Kidney (tissue), 13 donors: ENCODE measurements at regions not wholly inside any gene's neighbourhood (a gene's known extent, or its start where the extent isn't known, plus 50 kb on each side); places are given as distances from the start of the nearest gene placed in this dataset.

Source experiments
- DNase-seq, 5 donors: peaks; one replicate each; pipeline ENCODE4 v3.0.0-alpha.2; 2013 to 2020
- FAIRE-seq: peaks from 2 replicates; lab custom pipeline; 2012; peaks lifted over from hg19 to GRCh38; lab: Jason Lieb, UNC
- H3K27ac ChIP-seq, 2 donors: one replicate each; pipeline ENCODE4 v1.7.0; 2013; ENCODE audit warnings: low read depth in 2 of 2, low read length in 2 of 2, inconsistent platforms in 1 of 2
- H3K27me3 ChIP-seq: one replicate; pipeline ENCODE4 v1.7.1; 2013; ENCODE audit warnings: low read length, inconsistent platforms; ENCODE audit not compliant: control insufficient read depth, insufficient read depth
- H3K36me3 ChIP-seq, 3 donors: one replicate each; pipeline versions ENCODE4 v1.7.0 to v1.7.1; 2013; ENCODE audit warnings: low read length in 3 of 3, control low read depth in 1 of 3, inconsistent platforms in 1 of 3; ENCODE audit not compliant: insufficient read depth in 3 of 3, control insufficient read depth in 2 of 3
- H3K4me1 ChIP-seq, 3 donors: one replicate each; pipeline versions ENCODE4 v1.7.0 to v1.7.1; 2013; ENCODE audit warnings: low read length in 3 of 3, inconsistent platforms in 1 of 3, low read depth in 1 of 3; ENCODE audit not compliant: control insufficient read depth in 2 of 3, insufficient read depth in 2 of 3
- H3K4me3 ChIP-seq, 3 donors: one replicate each; pipeline versions ENCODE4 v1.7.0 to v1.8.1; 2013; ENCODE audit warnings: low read length in 3 of 3, control low read depth in 1 of 3, inconsistent platforms in 1 of 3
- H3K9ac ChIP-seq, 3 donors: one replicate each; pipeline versions ENCODE4 v1.7.0 to v1.7.1; 2013; ENCODE audit warnings: low read length in 3 of 3, control low read depth in 1 of 3, inconsistent platforms in 1 of 3
- H3K9me3 ChIP-seq, 3 donors: one replicate each; pipeline versions ENCODE4 v1.7.0 to v1.7.1; 2013; ENCODE audit warnings: low read length in 3 of 3, control low read depth in 1 of 3, inconsistent platforms in 1 of 3; ENCODE audit not compliant: control insufficient read depth in 2 of 3, insufficient read depth in 1 of 3
- CTCF ChIP-seq: IDR thresholded peaks from 3 replicates; pipeline ENCODE4 v1.5.1; 2012; ENCODE audit warnings: mild to moderate bottlenecking, moderate library complexity, borderline replicate concordance; ENCODE audit not compliant: insufficient read depth; ENCODE audit errors: extremely low read depth
- intact Hi-C: fragments of 100-400 bp; cut with DNase I; formaldehyde crosslinking; loops from one replicate; pipeline ENCODE4 v1.11.1; 2022
- donor health status: control.
- donor health status: control.
- donor health status: control.
- donor health status: control.
- donor health status: control.
- donor health status: DM: yes; HTN: yes; CAD: no.
- donor health status: Normal renal cell carcinoma (clear cell type).

- TF ChIP-seq CTCF, result no peak
- H3K4me3 ChIP-seq, result no peak overlapping the region
- FAIRE-seq (no peak), DNase-seq (no peak)
- intact Hi-C loops, result no loop called here
- H3K9me3 ChIP-seq, result no peaks in the 10 kb centered on the region
- no peak overlapping the region for H3K9ac ChIP-seq
- H3K27me3 ChIP-seq, result no peaks in the 10 kb centered on the region
- no peaks in the 10 kb centered on the region for H3K36me3 ChIP-seq
- H3K27ac ChIP-seq, result no peak overlapping the region
- no peaks in the 10 kb centered on the region for H3K4me1 ChIP-seq
Observed at GRCh38 chr22:22769434-22770279, 118.0 kb upstream of the IGLL5 start.

DNA sequence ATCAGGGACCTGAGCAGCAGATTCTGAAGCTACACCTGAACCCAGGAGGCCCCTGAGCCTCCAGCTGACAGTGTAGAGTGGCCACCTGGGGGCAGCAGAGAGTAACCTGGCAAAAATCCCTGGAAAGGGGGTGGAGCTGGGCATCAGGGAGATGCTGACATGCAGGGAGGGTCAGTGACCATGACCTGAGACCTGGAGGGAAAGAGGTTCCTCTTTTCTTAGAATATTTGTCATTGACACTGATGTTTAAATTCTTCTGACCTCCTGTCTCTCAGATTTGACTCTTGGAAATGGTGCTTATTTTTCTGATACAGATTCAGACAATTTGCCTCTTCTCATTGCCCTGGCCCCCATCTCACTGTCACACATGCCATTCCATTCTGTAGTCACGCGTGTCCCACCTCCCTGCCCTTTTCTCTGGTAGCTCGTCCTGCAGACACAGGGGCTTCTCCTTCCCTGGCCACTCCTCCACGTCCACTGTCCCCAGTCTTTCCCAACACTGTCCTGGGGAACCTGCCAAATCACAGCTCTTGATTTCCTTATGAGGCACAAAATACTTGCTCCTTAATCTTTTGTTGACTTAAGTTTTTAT, 117.2 kb upstream of the IGLL5 start:
- Histone ChIP-seq H3K4me3 (no peak overlapping the region), H3K9ac (no peak overlapping the region), H3K36me3 (no peaks in the 10 kb centered on the region), H3K4me1 (no peaks in the 10 kb centered on the region), H3K27ac (no peak overlapping the region), H3K27me3 (no peaks in the 10 kb centered on the region), H3K9me3 (no peaks in the 10 kb centered on the region)
- FAIRE-seq (no peak), DNase-seq (peak; percentile 47 to 59 (median 56))
- intact Hi-C loops, result no loop called here
- TF ChIP-seq CTCF, result peak; percentile 53

GRCh38 chr22:22770881-22771280, 116.7 kb upstream of the IGLL5 start:
- Histone ChIP-seq H3K27ac (no peak overlapping the region), H3K4me1 (no peaks in the 10 kb centered on the region), H3K4me3 (no peak overlapping the region), H3K9ac (no peak overlapping the region), H3K9me3 (no peaks in the 10 kb centered on the region), H3K27me3 (no peaks in the 10 kb centered on the region), H3K36me3 (no peaks in the 10 kb centered on the region)
- DNase-seq, result no peak
- FAIRE-seq, result no peak
- intact Hi-C loops, result no loop called here
- no peak for TF ChIP-seq CTCF
